BJ (cell line): ENCODE measurements at regions not wholly inside any gene's neighbourhood (a gene's known extent, or its start where the extent isn't known, plus 50 kb on each side); places are given as distances from the start of the nearest gene placed in this dataset.

Experiments
- CTCF ChIA-PET: fragments of 350-600 bp; formaldehyde crosslinking; extraction: SDS; loops from one replicate; lab custom pipeline; 2021; ENCODE audit warnings: antibody characterized with exemption, inconsistent platforms; lab: Yijun Ruan, JAX
- POLR2A ChIA-PET: fragments of 300-600 bp; sonication (Branson Sonifier 250); formaldehyde crosslinking; extraction: SDS; loops from one replicate; lab custom pipeline; 2021; ENCODE audit warnings: antibody characterized with exemption; lab: Charles Lee
- DNase-seq: peaks from one replicate; pipeline ENCODE4 v3.0.0-alpha.2; 2011; ENCODE audit warnings: low read depth
- H3K27me3 ChIP-seq: 2 replicates; pipeline ENCODE4 v1.6.0; 2011; ENCODE audit warnings: low read length; ENCODE audit not compliant: control insufficient read depth, insufficient read depth
- H3K36me3 ChIP-seq: 2 replicates; pipeline ENCODE4 v1.5.1; 2011; ENCODE audit warnings: low read length; ENCODE audit not compliant: control insufficient read depth, insufficient read depth
- H3K4me3 ChIP-seq: 2 replicates; pipeline ENCODE4 v1.5.1; 2011; ENCODE audit warnings: low read depth, mild to moderate bottlenecking, control low read depth, low read length
- TF ChIP-seq, protein P1 (sequence below): IDR thresholded peaks from 2 replicates; pipeline ENCODE4 v1.5.1; 2011; ENCODE audit warnings: low read depth, mild to moderate bottlenecking, control low read depth, inconsistent platforms, low read length, moderate library complexity; ENCODE audit not compliant: insufficient read depth

- POLR2A ChIA-PET = no interaction called here
- no peak overlapping the region for H3K4me3 ChIP-seq
- H3K36me3 ChIP-seq = no peaks in the 10 kb centered on the region
- DNase-seq = no peak
- CTCF ChIA-PET = no interaction called here
- TF ChIP-seq, protein P1, sequence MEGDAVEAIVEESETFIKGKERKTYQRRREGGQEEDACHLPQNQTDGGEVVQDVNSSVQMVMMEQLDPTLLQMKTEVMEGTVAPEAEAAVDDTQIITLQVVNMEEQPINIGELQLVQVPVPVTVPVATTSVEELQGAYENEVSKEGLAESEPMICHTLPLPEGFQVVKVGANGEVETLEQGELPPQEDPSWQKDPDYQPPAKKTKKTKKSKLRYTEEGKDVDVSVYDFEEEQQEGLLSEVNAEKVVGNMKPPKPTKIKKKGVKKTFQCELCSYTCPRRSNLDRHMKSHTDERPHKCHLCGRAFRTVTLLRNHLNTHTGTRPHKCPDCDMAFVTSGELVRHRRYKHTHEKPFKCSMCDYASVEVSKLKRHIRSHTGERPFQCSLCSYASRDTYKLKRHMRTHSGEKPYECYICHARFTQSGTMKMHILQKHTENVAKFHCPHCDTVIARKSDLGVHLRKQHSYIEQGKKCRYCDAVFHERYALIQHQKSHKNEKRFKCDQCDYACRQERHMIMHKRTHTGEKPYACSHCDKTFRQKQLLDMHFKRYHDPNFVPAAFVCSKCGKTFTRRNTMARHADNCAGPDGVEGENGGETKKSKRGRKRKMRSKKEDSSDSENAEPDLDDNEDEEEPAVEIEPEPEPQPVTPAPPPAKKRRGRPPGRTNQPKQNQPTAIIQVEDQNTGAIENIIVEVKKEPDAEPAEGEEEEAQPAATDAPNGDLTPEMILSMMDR = no peak
- H3K27me3 ChIP-seq = no peaks in the 10 kb centered on the region
Measured at GRCh38 chr3:99474776-99475175, 163.6 kb upstream of the COL8A1 start.

- TF ChIP-seq, protein P1 = no peak
- peak; percentile 28 for DNase-seq
- H3K36me3 ChIP-seq = no peaks in the 10 kb centered on the region
- CTCF ChIA-PET = interaction anchor here (0.6 to 0.7 kb wide), 4 partner anchors 164 to 367 kb away, joined by 3 read pairs; no protein-coding TSS in a partner anchor
- no peaks in the 10 kb centered on the region for H3K27me3 ChIP-seq
- no peak overlapping the region for H3K4me3 ChIP-seq
- POLR2A ChIA-PET = no interaction called here
Measured at GRCh38 chr3:99473321-99473751, 165.1 kb upstream of the COL8A1 start.

- CTCF ChIA-PET = no interaction called here
- TF ChIP-seq, protein P1 = no peak
- Histone ChIP-seq H3K27me3 (no peaks in the 10 kb centered on the region), H3K36me3 (no peaks in the 10 kb centered on the region), H3K4me3 (no peak overlapping the region)
- DNase-seq = no peak
- POLR2A ChIA-PET = no interaction called here
Measured at GRCh38 chr3:99472385-99472784, 166.0 kb upstream of the COL8A1 start.

GRCh38 chr3:99471353-99472323, 166.8 kb upstream of the COL8A1 start:
- no peak for DNase-seq
- Histone ChIP-seq H3K27me3 (no peaks in the 10 kb centered on the region), H3K4me3 (no peak overlapping the region), H3K36me3 (no peaks in the 10 kb centered on the region)
- TF ChIP-seq, protein P1 = no peak
- ChIA-PET CTCF (interaction anchor here (0.8 kb wide), 1 partner anchor 12 kb away, joined by 3 read pairs; no protein-coding TSS in a partner anchor), POLR2A (interaction anchor here (0.5 kb wide), 1 partner anchor 167 kb away, joined by 3 read pairs; the partner anchor contains the start of gene COL8A1)

- no peaks in the 10 kb centered on the region for H3K36me3 ChIP-seq
- H3K4me3 ChIP-seq = no peak overlapping the region
- H3K27me3 ChIP-seq = no peaks in the 10 kb centered on the region
- POLR2A ChIA-PET = no interaction called here
- CTCF ChIA-PET = interaction anchor here (1.7 kb wide), 1 partner anchor 298 kb away, joined by 4 read pairs; no protein-coding TSS in a partner anchor
- TF ChIP-seq, protein P1 = no peak
- no peak for DNase-seq
Measured at GRCh38 chr3:99470841-99471240, 167.6 kb upstream of the COL8A1 start.
